ENCODE measurements at regions not wholly inside any gene's neighbourhood (a gene's known extent, or its start where the extent isn't known, plus 50 kb on each side); places are given as distances from the start of the nearest gene placed in this dataset.
A peak's percentile ranks its signal among the peaks of the same experiment; 100 is the strongest.
"Not testable (repeated sequence)": the region's sequence is repeated elsewhere in the genome, so short reads cannot be mapped to it uniquely, and the experiment has no call there.

- no peaks in the 10 kb centered on the region for H3K9me3 ChIP-seq (ENCODE audit: low read depth, low read length)
- DNase-seq (ENCODE audit: low read depth, low spot score) = no peak
- H3K4me3 ChIP-seq = no peak overlapping the region
- TF ChIP-seq EZH2 (IDR thresholded peaks at IDR 0.05) (no peak), FOXP2 (optimal IDR thresholded peaks at IDR 0.05; ENCODE audit: control extremely low read depth, extremely low read length, insufficient read depth) (no peak), POLR2AphosphoS5 (IDR thresholded peaks at IDR 0.05; ENCODE audit: borderline replicate concordance, low read depth, low read length) (no peak)
- H3K36me3 ChIP-seq (ENCODE audit: insufficient read depth, low read length) = no peaks in the 10 kb centered on the region
- H3K27ac ChIP-seq = peak overlapping the region; percentile 39; the same call in 1 of the 2 replicates
- no peak overlapping the region for H3K9ac ChIP-seq (ENCODE audit: insufficient read length)
Measured at GRCh38 chr20:53869466-53870258, 200.7 kb downstream of the BCAS1 start.

- no peak overlapping the region for H3K4me3 ChIP-seq
- H3K36me3 ChIP-seq (ENCODE audit: insufficient read depth, low read length) = no peaks in the 10 kb centered on the region
- no peak overlapping the region for H3K9ac ChIP-seq (ENCODE audit: insufficient read length)
- no peak overlapping the region for H3K27ac ChIP-seq
- DNase-seq (ENCODE audit: low read depth, low spot score) = no peak
- TF ChIP-seq POLR2AphosphoS5 (IDR thresholded peaks at IDR 0.05; ENCODE audit: borderline replicate concordance, low read depth, low read length) (no peak), FOXP2 (optimal IDR thresholded peaks at IDR 0.05; ENCODE audit: control extremely low read depth, extremely low read length, insufficient read depth) (no peak), EZH2 (IDR thresholded peaks at IDR 0.05) (no peak)
- H3K9me3 ChIP-seq (ENCODE audit: low read depth, low read length) = no peaks in the 10 kb centered on the region
Measured at GRCh38 chr20:53867741-53868351, 202.5 kb downstream of the BCAS1 start.

- TF ChIP-seq POLR2AphosphoS5 (IDR thresholded peaks at IDR 0.05; ENCODE audit: borderline replicate concordance, low read depth, low read length) (no peak), EZH2 (IDR thresholded peaks at IDR 0.05) (no peak), FOXP2 (optimal IDR thresholded peaks at IDR 0.05; ENCODE audit: control extremely low read depth, extremely low read length, insufficient read depth) (no peak)
- H3K9me3 ChIP-seq (ENCODE audit: low read depth, low read length) = no peaks in the 10 kb centered on the region
- no peaks in the 10 kb centered on the region for H3K36me3 ChIP-seq (ENCODE audit: insufficient read depth, low read length)
- H3K9ac ChIP-seq (ENCODE audit: insufficient read length) = no peak overlapping the region
- H3K27ac ChIP-seq = peak overlapping the region; percentile 76
- DNase-seq (ENCODE audit: low read depth, low spot score) = no peak
- H3K4me3 ChIP-seq = no peak overlapping the region
Measured at GRCh38 chr20:53866794-53867740, 203.3 kb downstream of the BCAS1 start.

- H3K27ac ChIP-seq = peak overlapping the region; percentile 76
- H3K9me3 ChIP-seq (ENCODE audit: low read depth, low read length) = no peaks in the 10 kb centered on the region
- DNase-seq (ENCODE audit: low read depth, low spot score) = no peak
- H3K9ac ChIP-seq (ENCODE audit: insufficient read length) = no peak overlapping the region
- TF ChIP-seq FOXP2 (optimal IDR thresholded peaks at IDR 0.05; ENCODE audit: control extremely low read depth, extremely low read length, insufficient read depth) = no peak
- no peak for TF ChIP-seq EZH2 (IDR thresholded peaks at IDR 0.05)
- TF ChIP-seq POLR2AphosphoS5 (IDR thresholded peaks at IDR 0.05; ENCODE audit: borderline replicate concordance, low read depth, low read length) = no peak
- peak overlapping the region; percentile 62 for H3K4me3 ChIP-seq
- H3K36me3 ChIP-seq (ENCODE audit: insufficient read depth, low read length) = no peaks in the 10 kb centered on the region
Measured at GRCh38 chr20:53865901-53866793, 204.2 kb downstream of the BCAS1 start.

GRCh38 chr20:53864765-53865683, 205.4 kb downstream of the BCAS1 start:
- peak overlapping the region; percentile 71 for H3K27ac ChIP-seq
- not testable (repeated sequence) for H3K36me3 ChIP-seq (ENCODE audit: insufficient read depth, low read length); H3K9me3 ChIP-seq (ENCODE audit: low read depth, low read length); DNase-seq (ENCODE audit: low read depth, low spot score)
- H3K4me3 ChIP-seq = peak overlapping the region; percentile 62
- peak overlapping the region; percentile 29 for H3K9ac ChIP-seq (ENCODE audit: insufficient read length)

- H3K36me3 ChIP-seq (ENCODE audit: insufficient read depth, low read length); H3K9ac ChIP-seq (ENCODE audit: insufficient read length); H3K9me3 ChIP-seq (ENCODE audit: low read depth, low read length); H3K27ac ChIP-seq; H3K4me3 ChIP-seq; DNase-seq (ENCODE audit: low read depth, low spot score): not testable (repeated sequence)
Measured at GRCh38 chr20:53863923-53864641, 206.3 kb downstream of the BCAS1 start.

GRCh38 chr20:53863535-53863922, 206.9 kb downstream of the BCAS1 start:
- not testable (repeated sequence) for H3K36me3 ChIP-seq (ENCODE audit: insufficient read depth, low read length); H3K27ac ChIP-seq; H3K9me3 ChIP-seq (ENCODE audit: low read depth, low read length); H3K4me3 ChIP-seq; H3K9ac ChIP-seq (ENCODE audit: insufficient read length); DNase-seq (ENCODE audit: low read depth, low spot score)

- not testable (repeated sequence) for H3K4me3 ChIP-seq; H3K36me3 ChIP-seq (ENCODE audit: insufficient read depth, low read length); DNase-seq (ENCODE audit: low read depth, low spot score); H3K9ac ChIP-seq (ENCODE audit: insufficient read length); H3K27ac ChIP-seq; H3K9me3 ChIP-seq (ENCODE audit: low read depth, low read length)
Measured at GRCh38 chr20:53863039-53863438, 207.4 kb downstream of the BCAS1 start.

GRCh38 chr20:53862490-53862889, 207.9 kb downstream of the BCAS1 start:
- H3K9me3 ChIP-seq (ENCODE audit: low read depth, low read length); H3K36me3 ChIP-seq (ENCODE audit: insufficient read depth, low read length); H3K27ac ChIP-seq; H3K9ac ChIP-seq (ENCODE audit: insufficient read length); H3K4me3 ChIP-seq; DNase-seq (ENCODE audit: low read depth, low spot score): not testable (repeated sequence)

GRCh38 chr20:53862136-53862397, 208.3 kb downstream of the BCAS1 start:
- H3K36me3 ChIP-seq (ENCODE audit: insufficient read depth, low read length); DNase-seq (ENCODE audit: low read depth, low spot score); H3K9me3 ChIP-seq (ENCODE audit: low read depth, low read length); H3K9ac ChIP-seq (ENCODE audit: insufficient read length); H3K27ac ChIP-seq; H3K4me3 ChIP-seq: not testable (repeated sequence)

All from SK-N-MC (cell line).